Naive B cell (primary cell): ENCODE measurements at regions not wholly inside any gene's neighbourhood (a gene's known extent, or its start where the extent isn't known, plus 50 kb on each side); places are given as distances from the start of the nearest gene placed in this dataset.
"Not testable (repeated sequence)": the region's sequence is repeated elsewhere in the genome, so short reads cannot be mapped to it uniquely, and the experiment has no call there.

ENCODE experiments used
- ATAC-seq, 2 donors: fragments of 150-1000 bp; cut with Tn5 transposase; 2 replicates each; pipeline ENCODE4 v1.10.0; 2021; ENCODE audit warnings: low read depth in 2 of 2, mild to moderate bottlenecking in 2 of 2, moderate library complexity in 2 of 2
- DNase-seq: peaks from one replicate; pipeline ENCODE4 v3.0.0; 2022
- H3K27ac Mint-ChIP-seq, 6 donors: one replicate each; pipeline ENCODE4 v1.8.0; 2020 to 2022; ENCODE audit warnings: mild to moderate bottlenecking in 6 of 6, mixed read lengths in 6 of 6, moderate library complexity in 5 of 6, inconsistent platforms in 2 of 6
- H3K27me3 Mint-ChIP-seq, 3 donors: one replicate each; pipeline ENCODE4 v1.8.0; 2021 to 2022; ENCODE audit warnings: mixed read lengths in 3 of 3, mild to moderate bottlenecking in 1 of 3
- H3K36me3 Mint-ChIP-seq, 2 donors: one replicate each; pipeline ENCODE4 v1.8.0; 2020 to 2022; ENCODE audit warnings: mixed read lengths in 2 of 2, inconsistent platforms in 1 of 2, mild to moderate bottlenecking in 1 of 2
- H3K4me1 Mint-ChIP-seq, 3 donors: one replicate each; pipeline ENCODE4 v1.8.0; 2020 to 2022; ENCODE audit warnings: mixed read lengths in 3 of 3, inconsistent platforms in 1 of 3, mild to moderate bottlenecking in 1 of 3, moderate library complexity in 1 of 3
- H3K4me3 Mint-ChIP-seq, 8 donors: one replicate each; pipeline ENCODE4 v1.8.0; 2020 to 2022; ENCODE audit warnings: mild to moderate bottlenecking in 8 of 8, mixed read lengths in 8 of 8, moderate library complexity in 8 of 8, inconsistent platforms in 2 of 8
- H3K9me3 Mint-ChIP-seq, 7 donors: one replicate each; pipeline ENCODE4 v1.8.0; 2020 to 2022; ENCODE audit warnings: mixed read lengths in 7 of 7, mild to moderate bottlenecking in 5 of 7, inconsistent platforms in 2 of 7, moderate library complexity in 1 of 7

GRCh38 chr10:94238006-94238617, 124.6 kb downstream of the NOC3L start:
- Mint-ChIP-seq H3K4me3 (no peak overlapping the region), H3K36me3 (no peaks in the 10 kb centered on the region)

GRCh38 chr10:94239696-94240095, 123.0 kb downstream of the NOC3L start:
- H3K36me3 Mint-ChIP-seq, result no peaks in the 10 kb centered on the region
- H3K4me1 Mint-ChIP-seq, result peaks cover 3 to 7% (median 7%) of the 10 kb centered on the region in 3 donors
- no peak overlapping the region for H3K27ac Mint-ChIP-seq
- DNase-seq (no peak), ATAC-seq (no peak)
- H3K4me3 Mint-ChIP-seq, result no peak overlapping the region
- no peaks in the 10 kb centered on the region for H3K9me3 Mint-ChIP-seq
- peaks cover 7 to 16% (median 13%) of the 10 kb centered on the region in 3 donors for H3K27me3 Mint-ChIP-seq

More at GRCh38 chr10:94238006-94238617, 124.6 kb downstream of the NOC3L start:
- Mint-ChIP-seq H3K27ac (no peak overlapping the region), H3K27me3 (peaks cover 12 to 13% (median 12%) of the 10 kb centered on the region in 3 donors), H3K9me3 (peaks cover 0 to 1% (median 0%) of the 10 kb centered on the region in 7 donors), H3K4me1 (peaks cover 3 to 10% (median 7%) of the 10 kb centered on the region in 3 donors)
- no peak for ATAC-seq
- DNase-seq, result no peak

- ATAC-seq, result no peak
- Mint-ChIP-seq H3K27ac (no peak overlapping the region), H3K36me3 (no peaks in the 10 kb centered on the region)
Measured at GRCh38 chr10:94240491-94240890, 122.2 kb downstream of the NOC3L start.

DNA sequence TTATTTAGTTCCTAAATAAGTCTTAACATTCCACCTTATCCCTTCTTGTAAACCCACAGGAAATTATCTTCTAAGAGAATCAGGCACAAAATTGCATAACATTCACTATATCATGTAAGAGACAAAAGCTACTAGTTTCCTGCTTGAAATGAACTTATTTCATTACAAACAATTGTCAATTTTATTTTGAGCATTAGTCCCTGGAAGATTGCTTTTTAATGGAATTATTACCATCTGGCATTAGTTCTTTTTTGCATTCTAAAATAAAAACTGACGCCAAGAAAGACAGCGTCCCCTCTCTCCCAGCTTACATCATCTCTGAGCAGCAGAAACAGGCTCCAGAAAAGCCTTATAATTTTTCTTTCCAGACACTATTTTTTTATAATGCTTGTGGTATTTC, 121.8 kb downstream of the NOC3L start:
- no peaks in the 10 kb centered on the region for H3K36me3 Mint-ChIP-seq
- peak overlapping the region in 1 of 6 donors; percentile 11 for H3K27ac Mint-ChIP-seq
- peaks cover 5 to 16% (median 12%) of the 10 kb centered on the region in 3 donors for H3K27me3 Mint-ChIP-seq
- H3K9me3 Mint-ChIP-seq, result no peaks in the 10 kb centered on the region
- no peak for ATAC-seq
- H3K4me3 Mint-ChIP-seq, result no peak overlapping the region
- peaks cover 3 to 7% (median 7%) of the 10 kb centered on the region in 3 donors for H3K4me1 Mint-ChIP-seq
- DNase-seq, result no peak

More at GRCh38 chr10:94240491-94240890, 122.2 kb downstream of the NOC3L start:
- Mint-ChIP-seq H3K27me3 (peaks cover 7 to 16% (median 13%) of the 10 kb centered on the region in 3 donors), H3K4me1 (peaks cover 3 to 7% (median 7%) of the 10 kb centered on the region in 3 donors), H3K4me3 (no peak overlapping the region), H3K9me3 (no peaks in the 10 kb centered on the region)
- no peak for DNase-seq

DNA sequence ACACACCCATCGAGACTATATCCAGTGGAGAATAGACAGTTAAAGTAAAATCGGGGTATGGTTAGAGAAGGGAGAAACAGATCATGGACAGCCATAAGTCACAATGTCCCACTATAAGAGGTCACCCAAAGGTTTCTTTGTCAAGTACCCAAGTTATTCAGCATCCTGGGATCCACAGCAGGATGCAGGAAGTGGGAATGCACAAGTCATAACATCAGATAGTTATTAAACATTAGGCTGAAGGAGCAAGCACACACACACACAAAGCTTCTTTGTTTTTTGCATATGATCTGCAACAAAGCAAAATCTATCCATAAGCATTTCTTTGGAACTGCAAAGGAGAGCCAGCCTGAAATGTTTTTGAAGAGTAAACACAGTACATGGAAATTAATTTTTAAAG, 111.6 kb downstream of the NOC3L start:
- no peak overlapping the region for H3K4me3 Mint-ChIP-seq
- H3K27me3 Mint-ChIP-seq, result peaks cover 15 to 36% (median 25%) of the 10 kb centered on the region in 3 donors
- H3K27ac Mint-ChIP-seq, result no peak overlapping the region
- no peaks in the 10 kb centered on the region for H3K4me1 Mint-ChIP-seq
- no peaks in the 10 kb centered on the region for H3K9me3 Mint-ChIP-seq
- ATAC-seq, result no peak
- no peak for DNase-seq
- H3K36me3 Mint-ChIP-seq, result no peaks in the 10 kb centered on the region

DNA sequence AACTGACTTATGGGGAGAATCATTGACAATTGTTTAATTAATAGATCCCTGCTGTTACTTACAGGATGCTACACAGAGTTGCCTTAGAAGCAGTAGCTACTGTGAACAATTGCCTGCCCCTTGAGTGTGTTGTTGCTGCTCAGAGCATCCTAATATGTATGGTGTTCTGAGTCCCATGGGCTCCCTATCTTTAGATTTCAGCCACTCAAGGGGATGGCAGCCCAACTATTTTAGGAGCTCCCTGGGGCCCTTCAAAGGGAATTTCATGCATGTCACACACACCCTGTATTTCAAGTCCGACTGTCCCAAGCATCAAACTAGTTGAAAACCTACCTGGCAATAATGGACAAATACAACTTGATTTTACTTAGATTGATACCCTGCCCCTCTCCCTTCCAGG, 111.2 kb downstream of the NOC3L start:
- DNase-seq (no peak), ATAC-seq (no peak)
- Mint-ChIP-seq H3K27ac (no peak overlapping the region), H3K27me3 (peaks cover 15 to 39% (median 25%) of the 10 kb centered on the region in 3 donors), H3K36me3 (no peaks in the 10 kb centered on the region), H3K9me3 (no peaks in the 10 kb centered on the region), H3K4me3 (no peak overlapping the region), H3K4me1 (no peaks in the 10 kb centered on the region)

- H3K27me3 Mint-ChIP-seq, result peaks cover 12 to 28% (median 24%) of the 10 kb centered on the region in 3 donors
- not testable (repeated sequence) for H3K36me3 Mint-ChIP-seq, H3K27ac Mint-ChIP-seq, H3K4me1 Mint-ChIP-seq, H3K4me3 Mint-ChIP-seq, H3K9me3 Mint-ChIP-seq, ATAC-seq, DNase-seq
Measured at GRCh38 chr10:94257407-94257806, 105.3 kb downstream of the NOC3L start.

GRCh38 chr10:94260455-94260854, 102.3 kb downstream of the NOC3L start:
- Mint-ChIP-seq H3K4me3 (no peak overlapping the region), H3K27me3 (peaks cover 12 to 23% (median 13%) of the 10 kb centered on the region in 3 donors), H3K9me3 (peaks cover 0 to 5% (median 0%) of the 10 kb centered on the region in 7 donors), H3K4me1 (no peaks in the 10 kb centered on the region), H3K36me3 (no peaks in the 10 kb centered on the region), H3K27ac (no peak overlapping the region)
- no peak for DNase-seq
- no peak for ATAC-seq

- peaks cover 0 to 5% (median 0%) of the 10 kb centered on the region in 7 donors for H3K9me3 Mint-ChIP-seq
- no peak overlapping the region for H3K27ac Mint-ChIP-seq
- H3K4me1 Mint-ChIP-seq, result no peaks in the 10 kb centered on the region
- DNase-seq, result no peak
- peaks cover 25 to 39% (median 27%) of the 10 kb centered on the region in 3 donors for H3K27me3 Mint-ChIP-seq
- no peak for ATAC-seq
- H3K4me3 Mint-ChIP-seq, result no peak overlapping the region
- H3K36me3 Mint-ChIP-seq, result no peaks in the 10 kb centered on the region
Measured at GRCh38 chr10:94264085-94264484, 98.7 kb downstream of the NOC3L start.

DNA sequence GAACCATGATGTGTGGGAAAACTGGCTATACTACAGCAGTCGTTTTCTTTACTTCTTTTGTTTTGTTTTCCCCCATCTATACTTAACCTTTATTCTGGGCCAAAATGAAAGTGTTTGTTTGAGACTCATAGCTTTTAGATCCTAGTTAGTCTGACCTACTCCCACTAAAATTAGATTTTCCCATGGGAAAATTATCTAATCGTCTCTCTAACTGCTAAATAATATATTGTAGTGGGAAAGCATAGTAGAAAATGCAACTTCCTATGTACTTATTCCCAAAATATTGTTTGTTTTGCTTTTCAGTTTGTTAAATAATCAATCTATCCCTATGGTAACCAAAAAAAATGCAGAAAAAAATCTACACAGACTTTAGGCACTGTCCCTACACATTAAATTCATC, 96.6 kb downstream of the NOC3L start:
- no peaks in the 10 kb centered on the region for H3K36me3 Mint-ChIP-seq
- DNase-seq (no peak), ATAC-seq (no peak)
- peaks cover 0 to 8% (median 4%) of the 10 kb centered on the region in 7 donors for H3K9me3 Mint-ChIP-seq
- no peak overlapping the region for H3K27ac Mint-ChIP-seq
- peaks cover 16 to 38% (median 27%) of the 10 kb centered on the region in 3 donors for H3K27me3 Mint-ChIP-seq
- H3K4me3 Mint-ChIP-seq, result no peak overlapping the region
- no peaks in the 10 kb centered on the region for H3K4me1 Mint-ChIP-seq

GRCh38 chr10:94268652-94269051, 94.1 kb downstream of the NOC3L start:
- no peak for ATAC-seq
- H3K4me1 Mint-ChIP-seq, result no peaks in the 10 kb centered on the region
- no peak overlapping the region for H3K4me3 Mint-ChIP-seq
- no peak for DNase-seq
- peaks cover 0 to 9% of the 10 kb centered on the region in 2 donors for H3K36me3 Mint-ChIP-seq
- peak overlapping the region in 1 of 6 donors; percentile 8 for H3K27ac Mint-ChIP-seq
- peaks cover 4 to 28% (median 21%) of the 10 kb centered on the region in 7 donors for H3K9me3 Mint-ChIP-seq
- H3K27me3 Mint-ChIP-seq, result peaks cover 20 to 33% (median 21%) of the 10 kb centered on the region in 3 donors

DNA sequence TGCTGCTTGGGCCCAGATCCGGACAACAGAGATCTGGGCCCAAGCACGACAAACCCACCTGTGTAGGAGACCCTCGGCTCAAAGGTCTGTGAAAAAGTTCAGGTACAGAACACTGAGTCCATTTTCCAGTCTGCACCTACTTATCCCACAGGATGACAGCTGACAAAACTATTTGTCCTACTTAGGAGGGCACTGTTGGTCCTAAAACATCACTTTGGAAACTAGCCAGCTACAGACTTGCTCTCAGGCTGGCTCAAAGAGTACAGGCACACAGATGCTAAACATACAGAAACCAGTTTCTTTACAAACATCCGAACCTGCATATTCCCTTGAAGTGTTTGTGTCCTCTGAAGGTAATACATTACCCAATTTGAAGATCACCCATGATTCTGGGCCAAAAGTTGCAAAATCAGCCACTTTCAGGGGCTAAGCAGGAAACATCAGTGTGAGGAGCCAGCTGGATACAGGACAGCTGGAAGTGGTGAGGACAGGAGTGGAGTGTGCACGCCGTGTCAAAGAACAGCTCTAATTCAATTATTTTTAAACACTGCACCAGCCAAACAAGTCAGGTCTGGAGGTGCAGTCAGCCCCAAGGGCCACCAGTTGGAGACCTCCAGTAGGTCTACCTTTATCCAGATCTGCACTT, 88.5 kb downstream of the NOC3L start:
- DNase-seq, result no peak
- Mint-ChIP-seq H3K9me3 (peaks cover 4 to 28% (median 21%) of the 10 kb centered on the region in 7 donors), H3K27me3 (peaks cover 7 to 18% (median 12%) of the 10 kb centered on the region in 3 donors), H3K27ac (no peak overlapping the region), H3K4me3 (no peak overlapping the region), H3K4me1 (no peaks in the 10 kb centered on the region), H3K36me3 (peaks cover 0 to 9% of the 10 kb centered on the region in 2 donors)
- ATAC-seq, result no peak

GRCh38 chr10:94276140-94276539, 86.6 kb downstream of the NOC3L start:
- no peak overlapping the region for H3K27ac Mint-ChIP-seq
- H3K4me3 Mint-ChIP-seq, result no peak overlapping the region
- no peak for ATAC-seq
- no peak for DNase-seq
- H3K9me3 Mint-ChIP-seq, result peaks cover 4 to 24% (median 18%) of the 10 kb centered on the region in 7 donors
- H3K4me1 Mint-ChIP-seq, result peaks cover 0 to 10% (median 7%) of the 10 kb centered on the region in 3 donors
- peaks cover 0 to 9% of the 10 kb centered on the region in 2 donors for H3K36me3 Mint-ChIP-seq
- peaks cover 7 to 30% (median 17%) of the 10 kb centered on the region in 3 donors for H3K27me3 Mint-ChIP-seq

- Mint-ChIP-seq H3K27ac (no peak overlapping the region), H3K36me3 (peaks cover 0 to 9% of the 10 kb centered on the region in 2 donors), H3K9me3 (peaks cover 4 to 11% (median 8%) of the 10 kb centered on the region in 7 donors), H3K4me1 (peaks cover 0 to 10% (median 7%) of the 10 kb centered on the region in 3 donors), H3K27me3 (peaks cover 9 to 30% (median 18%) of the 10 kb centered on the region in 3 donors), H3K4me3 (no peak overlapping the region)
- ATAC-seq (no peak), DNase-seq (no peak)
Measured at GRCh38 chr10:94277450-94277849, 85.3 kb downstream of the NOC3L start.
